ENCODE measurements at regions not wholly inside any gene's neighbourhood (a gene's known extent, or its start where the extent isn't known, plus 50 kb on each side); places are given as distances from the start of the nearest gene placed in this dataset.
"Not testable (repeated sequence)": the region's sequence is repeated elsewhere in the genome, so short reads cannot be mapped to it uniquely, and the experiment has no call there.

GRCh38 chr18:27312853-27313252 lies 127.7 kb upstream of the CHST9 start:
- Histone ChIP-seq H3K9me3 (no peaks in the 10 kb centered on the region), H3K36me3 (no peaks in the 10 kb centered on the region), H3K27me3 (no peaks in the 10 kb centered on the region), H3K27ac (no peak overlapping the region), H3K4me3 (no peak overlapping the region), H3K4me1 (no peaks in the 10 kb centered on the region)
- no peak for TF ChIP-seq EP300 (IDR thresholded peaks at IDR 0.05)
- no peak for TF ChIP-seq POLR2AphosphoS5 (IDR thresholded peaks at IDR 0.05)
- no peak for TF ChIP-seq CTCF (IDR thresholded peaks at IDR 0.05)
- no peak for TF ChIP-seq POLR2A (IDR thresholded peaks at IDR 0.05)
- WGBS, 2 donors (ENCODE audit: low coverage in 1 of 2) = 17 to 64% methylated on average over 1 of the region's 1 CpG
- no peak for ATAC-seq

GRCh38 chr18:27312153-27312552 lies 127.0 kb upstream of the CHST9 start:
- H3K36me3 ChIP-seq = no peaks in the 10 kb centered on the region
- no peak for ATAC-seq
- no peak overlapping the region for H3K4me3 ChIP-seq
- no peaks in the 10 kb centered on the region for H3K4me1 ChIP-seq
- H3K27me3 ChIP-seq = no peaks in the 10 kb centered on the region
- H3K27ac ChIP-seq = no peak overlapping the region
- TF ChIP-seq EP300 (IDR thresholded peaks at IDR 0.05) (no peak), CTCF (IDR thresholded peaks at IDR 0.05) (no peak), POLR2AphosphoS5 (IDR thresholded peaks at IDR 0.05) (no peak), POLR2A (IDR thresholded peaks at IDR 0.05) (no peak)
- 40 to 57% methylated on average over 1 of the region's 1 CpG for WGBS, 2 donors (ENCODE audit: low coverage in 1 of 2)
- H3K9me3 ChIP-seq = no peaks in the 10 kb centered on the region

- Histone ChIP-seq H3K4me1 (no peaks in the 10 kb centered on the region), H3K4me3 (no peak overlapping the region), H3K27ac (no peak overlapping the region), H3K9me3 (no peaks in the 10 kb centered on the region), H3K27me3 (no peaks in the 10 kb centered on the region), H3K36me3 (no peaks in the 10 kb centered on the region)
- no peak for ATAC-seq
- TF ChIP-seq EP300 (IDR thresholded peaks at IDR 0.05) (no peak), CTCF (IDR thresholded peaks at IDR 0.05) (no peak), POLR2AphosphoS5 (IDR thresholded peaks at IDR 0.05) (no peak), POLR2A (IDR thresholded peaks at IDR 0.05) (no peak)
- WGBS, 2 donors (ENCODE audit: low coverage in 1 of 2) = 92 to 96% methylated on average over 2 of the region's 2 CpGs
Measured at GRCh38 chr18:27311114-27311513, 126.0 kb upstream of the CHST9 start.

GRCh38 chr18:27301615-27302378 lies 116.7 kb upstream of the CHST9 start:
- no peaks in the 10 kb centered on the region for H3K36me3 ChIP-seq
- H3K4me1 ChIP-seq = no peaks in the 10 kb centered on the region
- no peaks in the 10 kb centered on the region for H3K27me3 ChIP-seq
- ATAC-seq = no peak
- WGBS, 2 donors (ENCODE audit: low coverage in 1 of 2) = 42 to 45% methylated on average over 3 to 5 of the region's 5 CpGs
- H3K9me3 ChIP-seq = no peaks in the 10 kb centered on the region
- no peak for TF ChIP-seq EP300 (IDR thresholded peaks at IDR 0.05)
- TF ChIP-seq POLR2A (IDR thresholded peaks at IDR 0.05) = no peak
- no peak for TF ChIP-seq POLR2AphosphoS5 (IDR thresholded peaks at IDR 0.05)
- TF ChIP-seq CTCF (IDR thresholded peaks at IDR 0.05) = no peak
- H3K4me3 ChIP-seq = no peak overlapping the region
- H3K27ac ChIP-seq = no peak overlapping the region

- no peaks in the 10 kb centered on the region for H3K9me3 ChIP-seq
- no peaks in the 10 kb centered on the region for H3K36me3 ChIP-seq
- no peak for ATAC-seq
- 72 to 77% methylated on average over 4 of the region's 4 CpGs for WGBS, 2 donors (ENCODE audit: low coverage in 1 of 2)
- no peak overlapping the region for H3K4me3 ChIP-seq
- H3K27me3 ChIP-seq = no peaks in the 10 kb centered on the region
- no peak overlapping the region for H3K27ac ChIP-seq
- no peaks in the 10 kb centered on the region for H3K4me1 ChIP-seq
- no peak for TF ChIP-seq POLR2AphosphoS5 (IDR thresholded peaks at IDR 0.05)
Measured at GRCh38 chr18:27298214-27298804, 113.2 kb upstream of the CHST9 start.

GRCh38 chr18:27285973-27286562 lies 101.0 kb upstream of the CHST9 start:
- not testable (repeated sequence) for H3K36me3 ChIP-seq, ATAC-seq, H3K4me1 ChIP-seq, H3K27me3 ChIP-seq, H3K27ac ChIP-seq, H3K9me3 ChIP-seq, H3K4me3 ChIP-seq
- 77 to 84% methylated on average over 2 of the region's 2 CpGs for whole genome bisulfite sequencing, 2 donors (ENCODE audit: low coverage in 1 of 2)
